HG03575 (cell line): ENCODE measurements at regions not wholly inside any gene's neighbourhood (a gene's known extent, or its start where the extent isn't known, plus 50 kb on each side); places are given as distances from the start of the nearest gene placed in this dataset.

Experiments used
- ATAC-seq: cut with Tn5 transposase; IDR thresholded peaks from one replicate; pipeline ENCODE4 v1.9.1; 2021; ENCODE audit not compliant: unreplicated experiment, insufficient number of reproducible peaks, low FRiP score; ENCODE audit errors: extremely low read depth

GRCh38 chr11:29786092-29786491 lies 230.7 kb downstream of the KCNA4 start:
- ATAC-seq, result no peak

GRCh38 chr11:29783506-29783905 lies 233.3 kb downstream of the KCNA4 start:
- no peak for ATAC-seq

- ATAC-seq, result no peak
These were observed 234.4 kb downstream of the KCNA4 start for GRCh38 chr11:29782447-29782846.

- ATAC-seq, result no peak
These were observed 235.6 kb downstream of the KCNA4 start for GRCh38 chr11:29781268-29781667.

GRCh38 chr11:29780756-29781155 lies 236.1 kb downstream of the KCNA4 start:
- ATAC-seq, result no peak

- ATAC-seq, result no peak
These were observed 243.1 kb downstream of the KCNA4 start for GRCh38 chr11:29773656-29774264.

GRCh38 chr11:29756871-29757270 lies 260.0 kb downstream of the KCNA4 start:
- no peak for ATAC-seq

GRCh38 chr11:29755474-29755873 lies 261.4 kb downstream of the KCNA4 start:
- ATAC-seq, result no peak

GRCh38 chr11:29751618-29752017 lies 265.2 kb downstream of the KCNA4 start:
- ATAC-seq, result no peak

- no peak for ATAC-seq
These were observed 266.4 kb downstream of the KCNA4 start for GRCh38 chr11:29750392-29750791.

GRCh38 chr11:29734287-29734686 lies 282.5 kb downstream of the KCNA4 start:
- ATAC-seq, result no peak

GRCh38 chr11:29713831-29714320 lies 303.0 kb downstream of the KCNA4 start:
- ATAC-seq, result no peak

GRCh38 chr11:29712616-29713015 lies 304.2 kb downstream of the KCNA4 start:
- no peak for ATAC-seq

GRCh38 chr11:29707924-29708323 lies 308.9 kb downstream of the KCNA4 start:
- ATAC-seq, result no peak

GRCh38 chr11:29685361-29685760 lies 331.5 kb downstream of the KCNA4 start:
- ATAC-seq, result no peak

GRCh38 chr11:29682856-29683255 lies 334.0 kb downstream of the KCNA4 start:
- ATAC-seq, result no peak

GRCh38 chr11:29679996-29680395 lies 336.8 kb downstream of the KCNA4 start:
- no peak for ATAC-seq

- ATAC-seq, result no peak
These were observed 339.8 kb downstream of the KCNA4 start for GRCh38 chr11:29676993-29677392.

GRCh38 chr11:29669310-29669709 lies 347.5 kb downstream of the KCNA4 start:
- no peak for ATAC-seq

- ATAC-seq, result no peak
These were observed 359.1 kb downstream of the KCNA4 start for GRCh38 chr11:29657709-29658108.

GRCh38 chr11:29656597-29656996 lies 360.2 kb downstream of the KCNA4 start:
- no peak for ATAC-seq
